ENCODE measurements at regions not wholly inside any gene's neighbourhood (a gene's known extent, or its start where the extent isn't known, plus 50 kb on each side); places are given as distances from the start of the nearest gene placed in this dataset.

- peaks cover 0 to 2% (median 0%) of the 10 kb centered on the region in 4 donors for H3K4me1 ChIP-seq (ENCODE audit: control insufficient read depth in 4 of 4, insufficient read depth in 4 of 4, low read length in 3 of 4)
- DNase-seq (ENCODE audit: low spot score) = no peak
- no peaks in the 10 kb centered on the region for H3K36me3 ChIP-seq (ENCODE audit: control insufficient read depth in 4 of 4, insufficient read depth in 3 of 4, low read depth in 1 of 4, low read length in 3 of 4)
- TF ChIP-seq YY1 (IDR thresholded peaks at IDR 0.05) (no peak), HNF4G (IDR thresholded peaks at IDR 0.05) (no peak), SP1 (IDR thresholded peaks at IDR 0.05) (no peak), REST (IDR thresholded peaks at IDR 0.05) (no peak), FOXA2 (IDR thresholded peaks at IDR 0.05) (no peak), RXRA (IDR thresholded peaks at IDR 0.05) (no peak), NR2F2 (IDR thresholded peaks at IDR 0.05) (no peak), CTCF (IDR thresholded peaks at IDR 0.05; ENCODE audit: low read depth, low read length, missing input control) (no peak), ZBTB33 (IDR thresholded peaks at IDR 0.05) (no peak), MAX (IDR thresholded peaks at IDR 0.05) (no peak), JUND (IDR thresholded peaks at IDR 0.05) (no peak), RAD21 (IDR thresholded peaks at IDR 0.05) (no peak), TAF1 (conservative IDR thresholded peaks at IDR 0.05) (no peak), GABPA (IDR thresholded peaks at IDR 0.05 in 1 of 2, conservative IDR thresholded peaks at IDR 0.05 in 1 of 2) (no peak)
- no peak overlapping the region for H3K9ac ChIP-seq (ENCODE audit: low read depth in 1 of 2, low read length in 2 of 2)
- no peak overlapping the region for H3K27ac ChIP-seq (ENCODE audit: low read depth in 1 of 2, low read length in 2 of 2)
- WGBS = 85% methylated on average over 1 of the region's 1 CpG
- H3K4me3 ChIP-seq (ENCODE audit: low read depth in 1 of 3, low read length in 3 of 3) = no peak overlapping the region
- H3K9me3 ChIP-seq (ENCODE audit: control insufficient read depth in 4 of 4, low read length in 3 of 4) = no peaks in the 10 kb centered on the region
- no peaks in the 10 kb centered on the region for H3K27me3 ChIP-seq (ENCODE audit: control insufficient read depth in 4 of 4, insufficient read depth in 4 of 4, low read length in 3 of 4)
Observed at GRCh38 chr4:119735165-119735651, 106.6 kb upstream of the PDE5A start.

DNA sequence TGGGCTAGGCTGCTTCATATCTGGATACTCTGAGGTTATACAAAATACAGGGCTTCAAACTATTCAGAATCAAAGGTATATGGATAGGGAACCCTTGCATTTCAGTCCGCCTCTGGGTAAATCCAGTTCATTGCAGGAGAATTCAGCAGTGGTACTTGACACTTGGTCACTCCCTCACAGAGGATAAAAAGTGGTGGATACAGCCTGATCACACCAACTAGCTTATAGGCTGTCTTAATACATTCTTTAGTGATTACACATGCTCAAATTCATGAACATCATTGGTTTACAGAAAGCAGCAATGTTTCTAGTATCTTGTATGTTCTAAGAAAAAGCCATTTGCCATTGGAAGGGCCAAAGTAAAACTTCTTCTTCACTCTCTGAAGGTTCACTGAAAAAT is 104.8 kb upstream of the PDE5A start:
- no peak overlapping the region for H3K4me3 ChIP-seq (ENCODE audit: low read depth in 1 of 3, low read length in 3 of 3)
- no peak overlapping the region for H3K27ac ChIP-seq (ENCODE audit: low read depth in 1 of 2, low read length in 2 of 2)
- no peak overlapping the region for H3K9ac ChIP-seq (ENCODE audit: low read depth in 1 of 2, low read length in 2 of 2)
- no peaks in the 10 kb centered on the region for H3K27me3 ChIP-seq (ENCODE audit: control insufficient read depth in 4 of 4, insufficient read depth in 4 of 4, low read length in 3 of 4)
- 92% methylated on average over 1 of the region's 1 CpG for WGBS
- H3K9me3 ChIP-seq (ENCODE audit: control insufficient read depth in 4 of 4, low read length in 3 of 4) = no peaks in the 10 kb centered on the region
- H3K36me3 ChIP-seq (ENCODE audit: control insufficient read depth in 4 of 4, insufficient read depth in 3 of 4, low read depth in 1 of 4, low read length in 3 of 4) = no peaks in the 10 kb centered on the region
- peaks cover 0 to 2% (median 1%) of the 10 kb centered on the region in 4 donors for H3K4me1 ChIP-seq (ENCODE audit: control insufficient read depth in 4 of 4, insufficient read depth in 4 of 4, low read length in 3 of 4)
- no peak for DNase-seq (ENCODE audit: low spot score)
- TF ChIP-seq GABPA (IDR thresholded peaks at IDR 0.05 in 1 of 2, conservative IDR thresholded peaks at IDR 0.05 in 1 of 2) (no peak), JUND (IDR thresholded peaks at IDR 0.05) (no peak), RXRA (IDR thresholded peaks at IDR 0.05) (no peak), CTCF (IDR thresholded peaks at IDR 0.05; ENCODE audit: low read depth, low read length, missing input control) (no peak), RAD21 (IDR thresholded peaks at IDR 0.05) (no peak), SP1 (IDR thresholded peaks at IDR 0.05) (no peak), MAX (IDR thresholded peaks at IDR 0.05) (no peak), TAF1 (conservative IDR thresholded peaks at IDR 0.05) (no peak), YY1 (IDR thresholded peaks at IDR 0.05) (no peak), FOXA1 (IDR thresholded peaks at IDR 0.05) (no peak), FOXA2 (IDR thresholded peaks at IDR 0.05) (no peak), ZBTB33 (IDR thresholded peaks at IDR 0.05) (no peak), HNF4G (IDR thresholded peaks at IDR 0.05) (no peak)
- TF ChIP-seq, protein P1, sequence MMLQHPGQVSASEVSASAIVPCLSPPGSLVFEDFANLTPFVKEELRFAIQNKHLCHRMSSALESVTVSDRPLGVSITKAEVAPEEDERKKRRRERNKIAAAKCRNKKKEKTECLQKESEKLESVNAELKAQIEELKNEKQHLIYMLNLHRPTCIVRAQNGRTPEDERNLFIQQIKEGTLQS (IDR thresholded peaks at IDR 0.05) = no peak
